HepG2 (cell line): ENCODE measurements at regions not wholly inside any gene's neighbourhood (a gene's known extent, or its start where the extent isn't known, plus 50 kb on each side); places are given as distances from the start of the nearest gene placed in this dataset.

Source experiments
- CEBPZ ChIP-seq: IDR thresholded peaks from 2 replicates; pipeline ENCODE4 v1.6.1; 2012; ENCODE audit warnings: low read length, improper control_type of control experiment
- CREM ChIP-seq, 2 experiments: sonication (generic) in 1 of 2; formaldehyde crosslinking in 1 of 2; IDR thresholded peaks; 2 replicates each; pipeline versions ENCODE4 v1.4.0 to v1.6.1; 2016 to 2020; ENCODE audit warnings: antibody characterized with exemption in 1 of 2, mild to moderate bottlenecking in 1 of 2, missing genetic modification reagents in 1 of 2
- DPF2 ChIP-seq: sonication (generic); formaldehyde crosslinking; IDR thresholded peaks from 2 replicates; pipeline ENCODE4 v1.4.0; 2020; ENCODE audit warnings: mild to moderate bottlenecking, low read depth, missing genetic modification reagents, borderline replicate concordance
- FOXA1 ChIP-seq, 2 experiments: fragments of 450-650 bp in 1 of 2; sonication (generic) in 1 of 2; formaldehyde crosslinking in 1 of 2; IDR thresholded peaks; 2 replicates each; pipeline versions ENCODE4 v1.4.0 to v1.6.1; 2016 to 2020; ENCODE audit warnings: missing genetic modification reagents in 1 of 2
- FOXA3 ChIP-seq: IDR thresholded peaks from 2 replicates; pipeline ENCODE4 v1.6.1; 2016; ENCODE audit warnings: missing genetic modification reagents, missing compliant biosample characterization
- FOXK1 ChIP-seq: sonication (generic); formaldehyde crosslinking; IDR thresholded peaks from 2 replicates; pipeline ENCODE4 v1.4.0; 2020; ENCODE audit warnings: low read depth, missing genetic modification reagents, borderline replicate concordance
- FOXP4 ChIP-seq: sonication (generic); formaldehyde crosslinking; IDR thresholded peaks from 2 replicates; pipeline ENCODE4 v1.4.0; 2020; ENCODE audit warnings: missing genetic modification reagents
- GATAD2A ChIP-seq: IDR thresholded peaks from 2 replicates; pipeline ENCODE4 v1.6.1; 2016
- HINFP ChIP-seq: sonication (generic); formaldehyde crosslinking; IDR thresholded peaks from 2 replicates; pipeline ENCODE4 v1.4.0; 2020; ENCODE audit warnings: low read depth, mild to moderate bottlenecking, missing genetic modification reagents
- MIXL1 ChIP-seq: IDR thresholded peaks from 2 replicates; pipeline ENCODE4 v1.6.1; 2016
- TCF7 ChIP-seq: sonication (generic); IDR thresholded peaks from 2 replicates; pipeline ENCODE4 v1.6.1; 2016; ENCODE audit warnings: antibody characterized with exemption, low read depth
- THAP9 ChIP-seq: sonication (generic); formaldehyde crosslinking; IDR thresholded peaks from 2 replicates; pipeline ENCODE4; 2020; ENCODE audit warnings: missing genetic modification reagents, mild to moderate bottlenecking, borderline replicate concordance
- ZNF687 ChIP-seq: sonication (generic); formaldehyde crosslinking; IDR thresholded peaks from 2 replicates; pipeline ENCODE4 v1.5.1; 2020; ENCODE audit warnings: mild to moderate bottlenecking, missing genetic modification reagents, moderate library complexity

GRCh38 chr18:66874812-66875474, 271.1 kb upstream of the CDH19 start (continued):
- no peak for TF ChIP-seq THAP9 (CRISPR knock-in tag)
- no peak for TF ChIP-seq HINFP (CRISPR knock-in tag)
- 0 out of 2 replicates have a peak, but pooled peaks have one; percentile 18 for TF ChIP-seq CREM (IDR thresholded peaks at IDR 0.05)
- no peak for TF ChIP-seq CREM (CRISPR knock-in tag; IDR thresholded peaks at IDR 0.05)
- TF ChIP-seq FOXA3 = peak; percentile 83
- no peak for TF ChIP-seq CEBPZ
- 0 out of 2 replicates have a peak, but pooled peaks have one; percentile 20 for TF ChIP-seq DPF2
- TF ChIP-seq FOXK1 (CRISPR knock-in tag) = peak; percentile 38; the same call in 1 of the 2 replicates
- peak; percentile 47; the same call in 1 of the 2 replicates for TF ChIP-seq GATAD2A (CRISPR knock-in tag)
- peak; percentile 60 for TF ChIP-seq FOXP4
- TF ChIP-seq FOXA1 (IDR thresholded peaks at IDR 0.05) = peak; percentile 74; the same call in 1 of the 2 replicates
- peak; percentile 48; the same call in 1 of the 2 replicates for TF ChIP-seq FOXA1 (CRISPR knock-in tag; IDR thresholded peaks at IDR 0.05)
- peak; percentile 32; the same call in 1 of the 2 replicates for TF ChIP-seq TCF7
- TF ChIP-seq ZNF687 (CRISPR knock-in tag) = no peak
- TF ChIP-seq MIXL1 = 0 out of 2 replicates have a peak, but pooled peaks have one; percentile 39
